Astrocyte (in vitro differentiated cells and primary cell): ENCODE measurements at regions not wholly inside any gene's neighbourhood (a gene's known extent, or its start where the extent isn't known, plus 50 kb on each side); places are given as distances from the start of the nearest gene placed in this dataset.

Experiments
- DNase-seq: peaks from one replicate; pipeline ENCODE4 v3.0.0-alpha.2; 2010; ENCODE audit warnings: low read depth
- FAIRE-seq: peaks from 2 replicates; lab custom pipeline; 2011; peaks lifted over from hg19 to GRCh38; lab: Jason Lieb, UNC
- H2AFZ ChIP-seq: 2 replicates; pipeline ENCODE4 v1.6.0; 2012; ENCODE audit warnings: low read depth, low read length, inconsistent platforms
- H3K27ac ChIP-seq: 2 replicates; pipeline ENCODE4 v1.5.1; 2011; ENCODE audit warnings: low read depth, low read length, inconsistent platforms
- H3K27me3 ChIP-seq: 2 replicates; pipeline ENCODE4 v1.6.0; 2011; ENCODE audit warnings: low read length, inconsistent platforms; ENCODE audit not compliant: insufficient read depth
- H3K36me3 ChIP-seq: 2 replicates; pipeline ENCODE4 v1.5.1; 2011; ENCODE audit warnings: low read length, inconsistent platforms; ENCODE audit not compliant: insufficient read depth
- H3K4me1 ChIP-seq: 2 replicates; pipeline ENCODE4 v1.5.1; 2011; ENCODE audit warnings: low read length, inconsistent platforms; ENCODE audit not compliant: insufficient read depth
- H3K4me2 ChIP-seq: 2 replicates; pipeline ENCODE4 v1.6.0; 2012; ENCODE audit warnings: low read length, inconsistent platforms
- H3K4me3 ChIP-seq: 2 replicates; pipeline ENCODE4 v1.5.1; 2011; ENCODE audit warnings: low read depth, mild to moderate bottlenecking, low read length, inconsistent platforms; ENCODE audit not compliant: insufficient read depth
- H3K79me2 ChIP-seq: 2 replicates; pipeline ENCODE4 v1.6.0; 2012; ENCODE audit warnings: mild to moderate bottlenecking, low read length, inconsistent platforms; ENCODE audit not compliant: insufficient read depth
- H3K9ac ChIP-seq: 2 replicates; pipeline ENCODE4 v1.6.0; 2012; ENCODE audit warnings: mild to moderate bottlenecking, low read length, inconsistent platforms
- H3K9me3 ChIP-seq: 2 replicates; pipeline ENCODE4 v1.5.1; 2012; ENCODE audit warnings: low read depth, mild to moderate bottlenecking, low read length, inconsistent platforms; ENCODE audit not compliant: insufficient read depth
- H4K20me1 ChIP-seq: 2 replicates; pipeline ENCODE4 v1.6.0; 2012; ENCODE audit warnings: low read length, inconsistent platforms; ENCODE audit not compliant: insufficient read depth
- H3K27ac Mint-ChIP-seq: one replicate; pipeline ENCODE4 v1.8.0; 2021; ENCODE audit warnings: mild to moderate bottlenecking, mixed read lengths; ENCODE audit not compliant: unreplicated experiment
- H3K27me3 Mint-ChIP-seq: one replicate; pipeline ENCODE4 v1.8.0; 2021; ENCODE audit warnings: low read depth, mixed read lengths; ENCODE audit not compliant: unreplicated experiment
- H3K36me3 Mint-ChIP-seq: one replicate; pipeline ENCODE4 v1.8.0; 2021; ENCODE audit warnings: low read depth, mixed read lengths; ENCODE audit not compliant: unreplicated experiment
- H3K4me1 Mint-ChIP-seq: one replicate; pipeline ENCODE4 v1.8.0; 2021; ENCODE audit warnings: low read depth, mixed read lengths; ENCODE audit not compliant: unreplicated experiment
- H3K4me3 Mint-ChIP-seq: one replicate; pipeline ENCODE4 v1.8.0; 2021; ENCODE audit warnings: mild to moderate bottlenecking, moderate library complexity, mixed read lengths; ENCODE audit not compliant: unreplicated experiment
- H3K9me3 Mint-ChIP-seq: one replicate; pipeline ENCODE4 v1.8.0; 2021; ENCODE audit warnings: mild to moderate bottlenecking, mixed read lengths; ENCODE audit not compliant: unreplicated experiment
- EZH2 ChIP-seq: IDR thresholded peaks from 2 replicates; pipeline ENCODE4 v1.6.1; 2012; ENCODE audit warnings: mild to moderate bottlenecking, low read length, inconsistent platforms; ENCODE audit not compliant: insufficient read depth
- TF ChIP-seq, protein P1 (sequence below): IDR thresholded peaks from 2 replicates; pipeline ENCODE4 v1.5.1; 2011; ENCODE audit warnings: low read depth, mild to moderate bottlenecking, inconsistent platforms, low read length, moderate library complexity; ENCODE audit not compliant: insufficient read depth

DNA sequence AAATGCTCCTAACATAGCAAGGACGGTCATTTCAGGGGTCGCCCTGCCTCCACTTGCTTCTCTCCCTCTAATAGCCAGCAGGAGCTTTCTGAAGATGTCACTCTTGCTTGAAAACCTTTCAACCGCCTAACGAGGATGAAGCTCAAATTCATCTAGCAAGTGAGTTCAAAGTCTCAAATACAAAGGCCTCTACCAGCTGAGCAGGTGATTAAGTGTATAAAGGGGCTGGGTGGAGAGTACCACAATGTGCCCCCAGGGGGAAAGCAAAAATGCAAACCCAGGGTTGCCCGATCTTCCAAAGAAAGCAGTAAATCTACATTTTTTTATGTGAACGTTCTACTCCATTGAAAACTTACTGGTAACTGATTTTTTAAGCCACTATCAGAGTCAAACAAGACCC is 50.4 kb upstream of the GRIP2 start:
- Mint-ChIP-seq H3K27me3 (peaks cover 32% of the 10 kb centered on the region), H3K27ac (no peak overlapping the region), H3K4me3 (no peak overlapping the region), H3K36me3 (no peaks in the 10 kb centered on the region), H3K9me3 (no peaks in the 10 kb centered on the region), H3K4me1 (peaks cover 11% of the 10 kb centered on the region)
- TF ChIP-seq, protein P1, sequence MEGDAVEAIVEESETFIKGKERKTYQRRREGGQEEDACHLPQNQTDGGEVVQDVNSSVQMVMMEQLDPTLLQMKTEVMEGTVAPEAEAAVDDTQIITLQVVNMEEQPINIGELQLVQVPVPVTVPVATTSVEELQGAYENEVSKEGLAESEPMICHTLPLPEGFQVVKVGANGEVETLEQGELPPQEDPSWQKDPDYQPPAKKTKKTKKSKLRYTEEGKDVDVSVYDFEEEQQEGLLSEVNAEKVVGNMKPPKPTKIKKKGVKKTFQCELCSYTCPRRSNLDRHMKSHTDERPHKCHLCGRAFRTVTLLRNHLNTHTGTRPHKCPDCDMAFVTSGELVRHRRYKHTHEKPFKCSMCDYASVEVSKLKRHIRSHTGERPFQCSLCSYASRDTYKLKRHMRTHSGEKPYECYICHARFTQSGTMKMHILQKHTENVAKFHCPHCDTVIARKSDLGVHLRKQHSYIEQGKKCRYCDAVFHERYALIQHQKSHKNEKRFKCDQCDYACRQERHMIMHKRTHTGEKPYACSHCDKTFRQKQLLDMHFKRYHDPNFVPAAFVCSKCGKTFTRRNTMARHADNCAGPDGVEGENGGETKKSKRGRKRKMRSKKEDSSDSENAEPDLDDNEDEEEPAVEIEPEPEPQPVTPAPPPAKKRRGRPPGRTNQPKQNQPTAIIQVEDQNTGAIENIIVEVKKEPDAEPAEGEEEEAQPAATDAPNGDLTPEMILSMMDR: no peak
- no peak for TF ChIP-seq EZH2
- Histone ChIP-seq H4K20me1 (no peaks in the 10 kb centered on the region), H3K27ac (no peak overlapping the region), H3K9me3 (no peaks in the 10 kb centered on the region), H3K27me3 (peaks cover 19% of the 10 kb centered on the region), H3K4me3 (no peak overlapping the region), H3K4me1 (peaks cover 5% of the 10 kb centered on the region), H3K9ac (no peak overlapping the region), H3K36me3 (no peaks in the 10 kb centered on the region), H3K4me2 (no peak overlapping the region), H3K79me2 (no peaks in the 10 kb centered on the region), H2AFZ (no peak overlapping the region)
- DNase-seq (no peak), FAIRE-seq (no peak)

DNA sequence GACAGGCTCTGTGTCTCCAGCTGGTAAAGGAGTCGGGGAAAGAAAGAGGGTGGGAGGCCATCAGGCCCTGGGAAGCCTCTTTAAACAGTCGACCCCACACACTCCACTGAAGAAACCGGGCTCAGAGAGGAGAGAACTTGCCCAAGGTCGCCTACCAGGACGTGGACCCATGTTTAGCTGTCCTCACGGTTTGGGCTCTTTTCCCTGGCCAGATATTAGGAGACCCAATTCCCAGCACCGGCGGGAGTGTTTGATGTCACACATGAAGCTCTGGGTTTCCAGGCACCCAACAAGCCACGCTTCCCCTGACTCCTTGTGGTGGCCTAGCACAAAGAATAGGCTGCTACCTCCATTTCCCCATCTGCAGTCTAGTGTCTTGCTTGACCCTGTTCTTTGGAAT is 52.2 kb upstream of the GRIP2 start:
- Mint-ChIP-seq H3K27me3 (peaks cover 31% of the 10 kb centered on the region), H3K36me3 (no peaks in the 10 kb centered on the region)
- no peak overlapping the region for H3K4me3 ChIP-seq

DNA sequence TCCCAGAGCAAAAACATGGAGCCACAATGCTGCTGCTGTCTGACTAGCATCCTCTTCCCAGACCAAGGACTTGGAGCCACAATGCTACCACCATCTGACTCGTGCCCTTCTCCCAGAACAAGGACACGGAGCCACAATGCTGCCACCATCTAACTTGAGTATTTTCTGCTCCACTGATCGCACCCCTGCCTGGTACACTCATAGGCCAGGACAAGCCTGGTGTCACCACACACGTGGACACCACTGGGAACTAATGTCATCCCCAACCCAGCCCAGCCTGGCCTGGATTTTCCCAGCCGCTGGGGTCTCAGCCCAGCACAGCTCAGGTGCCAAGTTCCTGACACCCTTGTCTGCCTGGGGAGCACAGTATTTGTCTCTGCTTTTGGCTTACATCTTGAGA is 52.7 kb upstream of the GRIP2 start:
- Histone ChIP-seq H3K4me1 (peaks cover 5% of the 10 kb centered on the region), H2AFZ (no peak overlapping the region), H3K36me3 (no peaks in the 10 kb centered on the region), H3K79me2 (no peaks in the 10 kb centered on the region), H3K9me3 (no peaks in the 10 kb centered on the region), H3K4me2 (no peak overlapping the region), H4K20me1 (no peaks in the 10 kb centered on the region), H3K9ac (no peak overlapping the region), H3K27ac (no peak overlapping the region), H3K4me3 (no peak overlapping the region), H3K27me3 (peaks cover 21% of the 10 kb centered on the region)
- Mint-ChIP-seq H3K4me3 (no peak overlapping the region), H3K9me3 (no peaks in the 10 kb centered on the region), H3K36me3 (no peaks in the 10 kb centered on the region), H3K27me3 (peaks cover 31% of the 10 kb centered on the region), H3K4me1 (peaks cover 7% of the 10 kb centered on the region), H3K27ac (no peak overlapping the region)
- FAIRE-seq: no peak
- DNase-seq: no peak
- TF ChIP-seq, protein P1: no peak
- TF ChIP-seq EZH2: no peak

More for the DNA sequence above, 52.2 kb upstream of the GRIP2 start:
- no peaks in the 10 kb centered on the region for H3K79me2 ChIP-seq
- peaks cover 5% of the 10 kb centered on the region for H3K4me1 ChIP-seq
- H3K27ac ChIP-seq: no peak overlapping the region
- Mint-ChIP-seq H3K4me3 (no peak overlapping the region), H3K9me3 (no peaks in the 10 kb centered on the region), H3K27ac (no peak overlapping the region), H3K4me1 (peaks cover 11% of the 10 kb centered on the region)
- H4K20me1 ChIP-seq: no peaks in the 10 kb centered on the region
- no peak overlapping the region for H3K4me2 ChIP-seq
- DNase-seq (no peak), FAIRE-seq (no peak)
- H3K9me3 ChIP-seq: no peaks in the 10 kb centered on the region
- no peak overlapping the region for H3K9ac ChIP-seq
- no peaks in the 10 kb centered on the region for H3K36me3 ChIP-seq
- H2AFZ ChIP-seq: no peak overlapping the region
- no peak for TF ChIP-seq EZH2
- TF ChIP-seq, protein P1: no peak
- peaks cover 19% of the 10 kb centered on the region for H3K27me3 ChIP-seq
